Heart left ventricle (tissue), 16 donors: ENCODE measurements at regions not wholly inside any gene's neighbourhood (a gene's known extent, or its start where the extent isn't known, plus 50 kb on each side); places are given as distances from the start of the nearest gene placed in this dataset.

Experiments
- ATAC-seq, 4 donors: fragments of 200-7000 bp; cut with Tn5 transposase; one replicate each; pipeline ENCODE4 v1.9.1; 2020 to 2022; ENCODE audit warnings: moderate library complexity in 4 of 4, mild to moderate bottlenecking in 3 of 4, moderate number of reproducible peaks in 1 of 4
- DNase-seq, 5 donors: peaks; one replicate each; pipeline ENCODE4 v3.0.0-alpha.2; 2020
- H3K27ac ChIP-seq, 12 donors: fragments of 200-600 bp; sonication (generic) in 4 of 12; one replicate each; pipeline versions ENCODE4 v1.5.0 to v1.8.0; 2016 to 2022; ENCODE audit warnings: mild to moderate bottlenecking in 2 of 12
- H3K27me3 ChIP-seq, 9 donors: fragments of 200-600 bp; sonication (generic) in 2 of 9; one replicate each; pipeline versions ENCODE4 v1.5.1 to v1.8.0; 2016 to 2022; ENCODE audit warnings: mild to moderate bottlenecking in 3 of 9
- H3K36me3 ChIP-seq, 9 donors: fragments of 200-600 bp; sonication (generic) in 2 of 9; one replicate each; pipeline versions ENCODE4 v1.5.0 to v1.8.0; 2018 to 2022; ENCODE audit warnings: mild to moderate bottlenecking in 2 of 9
- H3K4me1 ChIP-seq, 12 donors: fragments of 200-600 bp; sonication (generic) in 4 of 12; one replicate each; pipeline versions ENCODE4 v1.5.0 to v1.8.0; 2016 to 2022; ENCODE audit warnings: mild to moderate bottlenecking in 3 of 12
- H3K4me3 ChIP-seq, 12 donors: fragments of 200-600 bp; sonication (generic) in 4 of 12; one replicate each; pipeline versions ENCODE4 v1.5.0 to v1.8.0; 2017 to 2022; ENCODE audit warnings: mild to moderate bottlenecking in 9 of 12, moderate library complexity in 4 of 12
- H3K9me3 ChIP-seq, 12 donors: fragments of 200-600 bp; sonication (generic) in 4 of 12; one replicate each; pipeline versions ENCODE4 v1.5.0 to v1.8.0; 2016 to 2022; ENCODE audit warnings: mild to moderate bottlenecking in 1 of 12
- CTCF ChIP-seq, 12 donors: fragments of 200-600 bp; sonication (generic) in 4 of 12; IDR thresholded peaks; one replicate each; pipeline versions ENCODE4 v1.5.0 to v1.8.0; 2018 to 2022; ENCODE audit warnings: antibody characterized with exemption in 12 of 12, mild to moderate bottlenecking in 5 of 12
- POLR2A ChIP-seq, 2 donors: fragments of 450-650 bp; IDR thresholded peaks; one replicate each; pipeline ENCODE4 v1.6.1; 2017; ENCODE audit warnings: antibody characterized with exemption in 2 of 2, mild to moderate bottlenecking in 2 of 2, moderate library complexity in 2 of 2
- WGBS, 4 donors: extraction: QIAGEN DNeasy Blood & Tissue Kit in 2 of 4; methylation state at CpG; one replicate each; pipeline versions ENCODE4 v1.1.5 to v1.1.7; 2013 to 2018; 5-methylcytosine and 5-hydroxymethylcytosine counted together
- intact Hi-C, 10 donors: fragments of 100-400 bp; cut with DNase I; formaldehyde crosslinking; loops; one replicate each; pipeline versions ENCODE4 v1.11.1 to v1.14.2; 2022
- donor health status: ischemic (EF 13 %, LVEDD 7.1; RV severe dilation, severe dysfunction).
- donor health status: healthy with polysubstance abuse.
- donor health status: DM: no; HTN: yes; CAD: no.
- donor health status: DM: no; HTN: no; CAD: no.
- donor health status: ischemic (EF 25% LVEDD 6.9; RV normal size, moderate dysfunction).
- donor health status: ischemic (EF 25% LVEDD 5.7; RV mildly dilated, moderate dysfunction).
- donor health status: healthy.
- donor health status: DM: yes; HTN: yes; CAD: no.
- donor health status: ischemic (EF 35%, LVEDD 5.7; RV mildly dilated, moderate dysfunction).
- donor health status: nonischemic (EF 11% LVEDD 7.7; RV severe dilation, severe dysfunction).
- donor health status: DM: yes; HTN: yes; CAD: no.
- donor health status: PGD.
- donor health status: ischemic (EF 29% LVEDD 5.4; RV normal size, mild dysfunction).
- donor health status: nonischemic (EF 23%, LVEDD 6.1; RV moderate dilation, normal function).

- no peak for TF ChIP-seq CTCF (IDR thresholded peaks at IDR 0.05)
- no peak for TF ChIP-seq POLR2A (IDR thresholded peaks at IDR 0.05)
- ATAC-seq (peak; percentile 82 to 93 (median 88)), DNase-seq (peak; percentile 80 to 89 (median 88))
- no peaks in the 10 kb centered on the region for H3K36me3 ChIP-seq
- intact Hi-C loops: no loop called here
- H3K27me3 ChIP-seq: no peaks in the 10 kb centered on the region
- peak overlapping the region; percentile 8 to 84 (median 62) for H3K27ac ChIP-seq
- H3K4me3 ChIP-seq: no peak overlapping the region
- no peaks in the 10 kb centered on the region for H3K9me3 ChIP-seq
- peaks cover 0 to 39% (median 23%) of the 10 kb centered on the region in 12 donors for H3K4me1 ChIP-seq
- WGBS, 4 donors: 33 to 50% (median 44%) methylated on average over 7 to 9 of the region's 9 CpGs
These were observed 341.9 kb downstream of the C12orf75 start for GRCh38 chr12:105672121-105672975.

GRCh38 chr12:105674871-105675699, 344.6 kb downstream of the C12orf75 start:
- Histone ChIP-seq H3K27me3 (no peaks in the 10 kb centered on the region), H3K27ac (peak overlapping the region in 4 of 12 donors; percentile 4 to 64 (median 40)), H3K4me3 (no peak overlapping the region), H3K36me3 (no peaks in the 10 kb centered on the region), H3K4me1 (peaks cover 0 to 46% (median 26%) of the 10 kb centered on the region in 12 donors), H3K9me3 (no peaks in the 10 kb centered on the region)
- 76 to 79% (median 78%) methylated on average over 2 of the region's 2 CpGs for WGBS, 4 donors
- ATAC-seq: no peak
- TF ChIP-seq POLR2A (IDR thresholded peaks at IDR 0.05) (no peak), CTCF (IDR thresholded peaks at IDR 0.05) (no peak)
- intact Hi-C loops: no loop called here
- DNase-seq: no peak

- DNase-seq: peak in 4 of 5 donors; percentile 21 to 65 (median 32)
- peak; percentile 23 to 64 (median 56) for ATAC-seq
- Histone ChIP-seq H3K9me3 (no peaks in the 10 kb centered on the region), H3K36me3 (no peaks in the 10 kb centered on the region), H3K27ac (peak overlapping the region in 7 of 12 donors; percentile 10 to 47 (median 31)), H3K27me3 (no peaks in the 10 kb centered on the region), H3K4me3 (no peak overlapping the region), H3K4me1 (peaks cover 0 to 42% (median 26%) of the 10 kb centered on the region in 12 donors)
- no peak for TF ChIP-seq CTCF (IDR thresholded peaks at IDR 0.05)
- no peak for TF ChIP-seq POLR2A (IDR thresholded peaks at IDR 0.05)
- 54 to 66% (median 63%) methylated on average over 2 of the region's 2 CpGs for WGBS, 4 donors
- intact Hi-C loops: no loop called here
These were observed 346.2 kb downstream of the C12orf75 start for GRCh38 chr12:105676694-105677093.

GRCh38 chr12:105677672-105678071, 347.2 kb downstream of the C12orf75 start:
- H3K36me3 ChIP-seq: no peaks in the 10 kb centered on the region
- no peaks in the 10 kb centered on the region for H3K27me3 ChIP-seq
- DNase-seq (no peak), ATAC-seq (no peak)
- H3K27ac ChIP-seq: no peak overlapping the region
- H3K4me3 ChIP-seq: no peak overlapping the region
- WGBS, 4 donors: 57 to 84% (median 68%) methylated on average over 2 of the region's 2 CpGs
- peaks cover 0 to 34% (median 16%) of the 10 kb centered on the region in 12 donors for H3K4me1 ChIP-seq
- no peak for TF ChIP-seq CTCF (IDR thresholded peaks at IDR 0.05)
- no peak for TF ChIP-seq POLR2A (IDR thresholded peaks at IDR 0.05)
- no peaks in the 10 kb centered on the region for H3K9me3 ChIP-seq
- intact Hi-C loops: no loop called here
